WTC11 (cell line): ENCODE measurements at regions not wholly inside any gene's neighbourhood (a gene's known extent, or its start where the extent isn't known, plus 50 kb on each side); places are given as distances from the start of the nearest gene placed in this dataset.

Experiments
- ATAC-seq: fragments of 200-7000 bp; cut with Tn5 transposase; 2 replicates; pipeline ENCODE4 v1.10.0; 2021; ENCODE audit warnings: mild to moderate bottlenecking, moderate library complexity
- CTCF ChIA-PET: fragments of 300-600 bp; sonication (Branson Sonifier 250); formaldehyde crosslinking; loops from one replicate; lab custom pipeline; 2021; ENCODE audit warnings: antibody characterized with exemption; lab: Charles Lee
- POLR2A ChIA-PET: fragments of 350-600 bp; sonication (Branson Sonifier 250); formaldehyde crosslinking; loops from one replicate; lab custom pipeline; 2021; ENCODE audit warnings: antibody characterized with exemption; lab: Charles Lee
- DNase-seq: peaks from one replicate; pipeline ENCODE4 v3.0.0; 2021; ENCODE audit warnings: low spot score
- H3K27ac Mint-ChIP-seq: 2 replicates; pipeline ENCODE4 v1.8.0; 2021; ENCODE audit warnings: mixed read lengths
- H3K27me3 Mint-ChIP-seq: 2 replicates; pipeline ENCODE4 v1.8.0; 2021; ENCODE audit warnings: low read depth, mild to moderate bottlenecking, moderate library complexity, mixed read lengths
- H3K36me3 Mint-ChIP-seq: 2 replicates; pipeline ENCODE4 v1.8.0; 2021; ENCODE audit warnings: mixed read lengths
- H3K4me1 Mint-ChIP-seq: 2 replicates; pipeline ENCODE4 v1.8.0; 2022; ENCODE audit warnings: mixed read lengths
- H3K4me3 Mint-ChIP-seq: 2 replicates; pipeline ENCODE4 v1.8.0; 2021; ENCODE audit warnings: mild to moderate bottlenecking, moderate library complexity, mixed read lengths
- H3K9me3 Mint-ChIP-seq: 2 replicates; pipeline ENCODE4 v1.8.0; 2021; ENCODE audit warnings: mixed read lengths
- ATF6 ChIP-seq: sonication (generic); formaldehyde crosslinking; IDR thresholded peaks from 2 replicates; pipeline ENCODE4 v1.8.1; 2023; ENCODE audit warnings: mild to moderate bottlenecking, missing genetic modification reagents
- E2F4 ChIP-seq: sonication (generic); formaldehyde crosslinking; IDR thresholded peaks from 2 replicates; pipeline ENCODE4 v1.8.1; 2022; ENCODE audit warnings: low read depth, mild to moderate bottlenecking, moderate library complexity, missing genetic modification reagents, borderline replicate concordance
- E2F5 ChIP-seq: sonication (generic); formaldehyde crosslinking; IDR thresholded peaks from 2 replicates; pipeline ENCODE4 v1.8.1; 2022; ENCODE audit warnings: mild to moderate bottlenecking, moderate library complexity, missing genetic modification reagents
- JAZF1 ChIP-seq: fragments of 250-450 bp; sonication (Bioruptor Pico); IDR thresholded peaks from 2 replicates; pipeline ENCODE4 v1.9.0; 2021; ENCODE audit warnings: moderate library complexity, mild to moderate bottlenecking, inconsistent platforms
- MYBL2 ChIP-seq: sonication (generic); formaldehyde crosslinking; IDR thresholded peaks from 2 replicates; pipeline ENCODE4 v1.8.1; 2023; ENCODE audit warnings: mild to moderate bottlenecking, moderate library complexity, missing genetic modification reagents
- OVOL2 ChIP-seq: fragments of 250-450 bp; sonication (Bioruptor Pico); IDR thresholded peaks from 2 replicates; pipeline ENCODE4 v1.9.0; 2021; ENCODE audit warnings: mild to moderate bottlenecking, borderline replicate concordance
- PRRX2 ChIP-seq: fragments of 250-450 bp; sonication (Bioruptor Pico); IDR thresholded peaks from 2 replicates; pipeline ENCODE4 v1.8.0; 2021; ENCODE audit warnings: mild to moderate bottlenecking
- RORB ChIP-seq: fragments of 250-450 bp; sonication (Bioruptor Pico); IDR thresholded peaks from 2 replicates; pipeline ENCODE4 v1.9.0; 2021; ENCODE audit warnings: mild to moderate bottlenecking
- TP53 ChIP-seq: sonication (generic); formaldehyde crosslinking; IDR thresholded peaks from 2 replicates; pipeline ENCODE4 v1.8.1; 2023; ENCODE audit warnings: mild to moderate bottlenecking, missing genetic modification reagents
- ZMAT4 ChIP-seq: fragments of 250-450 bp; sonication (Bioruptor Pico); IDR thresholded peaks from 2 replicates; pipeline ENCODE4 v1.9.0; 2021; ENCODE audit warnings: mild to moderate bottlenecking
- ZNF121 ChIP-seq: sonication (generic); formaldehyde crosslinking; IDR thresholded peaks from 2 replicates; pipeline ENCODE4 v1.8.0; 2023; ENCODE audit warnings: missing genetic modification reagents
- ZNF138 ChIP-seq: sonication (generic); formaldehyde crosslinking; conservative IDR thresholded peaks from 2 replicates; pipeline ENCODE4 v1.8.1; 2022; ENCODE audit warnings: mild to moderate bottlenecking, moderate library complexity, missing genetic modification reagents
- ZNF219 ChIP-seq: sonication (generic); formaldehyde crosslinking; IDR thresholded peaks from 2 replicates; pipeline ENCODE4 v1.8.0; 2023; ENCODE audit warnings: missing genetic modification reagents, mild to moderate bottlenecking, borderline replicate concordance
- ZNF281 ChIP-seq: sonication (generic); formaldehyde crosslinking; IDR thresholded peaks from 2 replicates; pipeline ENCODE4 v1.8.0; 2023; ENCODE audit warnings: mild to moderate bottlenecking, missing genetic modification reagents
- ZNF396 ChIP-seq: fragments of 250-450 bp; sonication (Bioruptor Pico); IDR thresholded peaks from 2 replicates; pipeline ENCODE4 v1.8.0; 2021; ENCODE audit warnings: mild to moderate bottlenecking, moderate library complexity, borderline replicate concordance
- TF ChIP-seq, protein P1 (sequence below): sonication (generic); formaldehyde crosslinking; IDR thresholded peaks from 2 replicates; pipeline ENCODE4 v1.8.0; 2022; ENCODE audit warnings: mild to moderate bottlenecking, missing genetic modification reagents
- TF ChIP-seq, protein P2 (sequence below): sonication (generic); formaldehyde crosslinking; IDR thresholded peaks from 2 replicates; pipeline ENCODE4 v1.8.1; 2023; ENCODE audit warnings: mild to moderate bottlenecking, missing genetic modification reagents, moderate library complexity
- TF ChIP-seq, protein P3 (sequence below): fragments of 250-450 bp; sonication (Bioruptor Pico); IDR thresholded peaks from 2 replicates; pipeline ENCODE4 v1.9.0; 2021; ENCODE audit warnings: moderate library complexity, mild to moderate bottlenecking, inconsistent platforms, borderline replicate concordance
- TF ChIP-seq, protein P4 (sequence below): sonication (generic); formaldehyde crosslinking; IDR thresholded peaks from 2 replicates; pipeline ENCODE4 v1.8.0; 2023; ENCODE audit warnings: missing genetic modification reagents, mild to moderate bottlenecking, borderline replicate concordance

GRCh38 chr4:79227860-79228259, 98.0 kb downstream of the NAA11 start (continued):
- TF ChIP-seq, protein P1, sequence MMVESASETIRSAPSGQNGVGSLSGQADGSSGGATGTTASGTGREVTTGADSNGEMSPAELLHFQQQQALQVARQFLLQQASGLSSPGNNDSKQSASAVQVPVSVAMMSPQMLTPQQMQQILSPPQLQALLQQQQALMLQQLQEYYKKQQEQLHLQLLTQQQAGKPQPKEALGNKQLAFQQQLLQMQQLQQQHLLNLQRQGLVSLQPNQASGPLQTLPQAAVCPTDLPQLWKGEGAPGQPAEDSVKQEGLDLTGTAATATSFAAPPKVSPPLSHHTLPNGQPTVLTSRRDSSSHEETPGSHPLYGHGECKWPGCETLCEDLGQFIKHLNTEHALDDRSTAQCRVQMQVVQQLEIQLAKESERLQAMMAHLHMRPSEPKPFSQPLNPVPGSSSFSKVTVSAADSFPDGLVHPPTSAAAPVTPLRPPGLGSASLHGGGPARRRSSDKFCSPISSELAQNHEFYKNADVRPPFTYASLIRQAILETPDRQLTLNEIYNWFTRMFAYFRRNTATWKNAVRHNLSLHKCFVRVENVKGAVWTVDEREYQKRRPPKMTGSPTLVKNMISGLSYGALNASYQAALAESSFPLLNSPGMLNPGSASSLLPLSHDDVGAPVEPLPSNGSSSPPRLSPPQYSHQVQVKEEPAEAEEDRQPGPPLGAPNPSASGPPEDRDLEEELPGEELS (CRISPR knock-in tag), result no peak

DNA sequence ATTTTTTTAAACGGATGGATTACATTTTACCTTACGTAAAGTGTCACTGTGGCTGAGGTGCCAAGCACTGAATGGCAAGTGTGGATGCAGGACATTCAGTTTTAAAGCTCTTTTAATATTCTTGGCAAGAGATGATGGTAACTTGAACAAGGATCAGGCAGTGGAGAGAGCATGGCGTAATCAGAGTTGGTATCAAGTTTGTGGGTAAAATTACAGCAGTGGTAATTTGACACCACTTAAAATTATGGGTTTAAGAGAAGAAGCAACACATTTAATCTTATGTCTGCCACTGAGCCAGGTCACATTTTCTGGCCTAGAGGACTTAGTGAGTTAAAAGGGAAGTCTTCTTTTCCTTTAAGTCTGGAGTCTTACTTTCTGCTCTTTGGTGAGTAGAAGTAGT, 100.5 kb downstream of the NAA11 start:
- CTCF ChIA-PET, result no interaction called here
- Mint-ChIP-seq H3K4me1 (peaks cover 3% of the 10 kb centered on the region; the same call in 1 of the 2 replicates), H3K9me3 (peaks cover 15% of the 10 kb centered on the region), H3K36me3 (no peaks in the 10 kb centered on the region), H3K27me3 (no peaks in the 10 kb centered on the region), H3K27ac (no peak overlapping the region), H3K4me3 (no peak overlapping the region)
- TF ChIP-seq ATF6 (CRISPR knock-in tag), result no peak
- no peak for TF ChIP-seq E2F4
- TF ChIP-seq ZNF281 (CRISPR knock-in tag), result no peak
- no peak for TF ChIP-seq ZNF121 (CRISPR knock-in tag)
- no peak for TF ChIP-seq E2F5 (CRISPR knock-in tag)
- no peak for TF ChIP-seq TP53
- no peak for TF ChIP-seq MYBL2 (CRISPR knock-in tag)
- no peak for TF ChIP-seq OVOL2
- ATAC-seq (no peak), DNase-seq (no peak)
- POLR2A ChIA-PET, result no interaction called here

DNA sequence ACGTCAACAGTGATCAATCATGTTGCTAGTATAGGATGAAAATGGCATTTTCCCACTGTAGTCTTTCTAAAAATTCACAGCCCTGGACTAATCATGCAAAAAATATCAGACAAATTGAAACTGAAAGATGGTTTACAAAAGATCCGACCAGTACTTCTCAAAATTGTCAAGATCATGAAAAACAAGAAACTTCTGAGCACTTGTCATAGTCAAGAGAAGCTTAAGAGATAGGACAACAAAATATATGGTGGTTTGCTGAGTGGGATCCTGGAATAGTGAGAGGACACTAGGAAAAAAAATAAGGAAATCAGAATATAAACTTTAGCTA, 101.1 kb downstream of the NAA11 start:
- Mint-ChIP-seq H3K27me3 (no peaks in the 10 kb centered on the region), H3K9me3 (peaks cover 15% of the 10 kb centered on the region), H3K4me3 (no peak overlapping the region), H3K4me1 (peaks cover 3% of the 10 kb centered on the region; the same call in 1 of the 2 replicates), H3K27ac (no peak overlapping the region), H3K36me3 (no peaks in the 10 kb centered on the region)
- ChIA-PET CTCF (no interaction called here), POLR2A (no interaction called here)
- no peak for ATAC-seq
- DNase-seq, result no peak
- TF ChIP-seq ZNF138 (CRISPR knock-in tag), result no peak
- TF ChIP-seq ZNF219 (CRISPR knock-in tag), result no peak
- no peak for TF ChIP-seq PRRX2 (CRISPR knock-in tag)
- no peak for TF ChIP-seq RORB (CRISPR knock-in tag)
- TF ChIP-seq, protein P2, sequence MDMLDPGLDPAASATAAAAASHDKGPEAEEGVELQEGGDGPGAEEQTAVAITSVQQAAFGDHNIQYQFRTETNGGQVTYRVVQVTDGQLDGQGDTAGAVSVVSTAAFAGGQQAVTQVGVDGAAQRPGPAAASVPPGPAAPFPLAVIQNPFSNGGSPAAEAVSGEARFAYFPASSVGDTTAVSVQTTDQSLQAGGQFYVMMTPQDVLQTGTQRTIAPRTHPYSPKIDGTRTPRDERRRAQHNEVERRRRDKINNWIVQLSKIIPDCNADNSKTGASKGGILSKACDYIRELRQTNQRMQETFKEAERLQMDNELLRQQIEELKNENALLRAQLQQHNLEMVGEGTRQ, result no peak
- no peak for TF ChIP-seq JAZF1
- TF ChIP-seq, protein P3, sequence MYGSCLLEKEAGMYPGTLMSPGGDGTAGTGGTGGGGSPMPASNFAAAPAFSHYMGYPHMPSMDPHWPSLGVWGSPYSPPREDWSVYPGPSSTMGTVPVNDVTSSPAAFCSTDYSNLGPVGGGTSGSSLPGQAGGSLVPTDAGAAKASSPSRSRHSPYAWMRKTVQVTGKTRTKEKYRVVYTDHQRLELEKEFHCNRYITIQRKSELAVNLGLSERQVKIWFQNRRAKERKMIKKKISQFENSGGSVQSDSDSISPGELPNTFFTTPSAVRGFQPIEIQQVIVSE (CRISPR knock-in tag), result no peak
- TF ChIP-seq ZMAT4 (CRISPR knock-in tag), result no peak
- TF ChIP-seq ZNF396, result no peak
- TF ChIP-seq, protein P4, sequence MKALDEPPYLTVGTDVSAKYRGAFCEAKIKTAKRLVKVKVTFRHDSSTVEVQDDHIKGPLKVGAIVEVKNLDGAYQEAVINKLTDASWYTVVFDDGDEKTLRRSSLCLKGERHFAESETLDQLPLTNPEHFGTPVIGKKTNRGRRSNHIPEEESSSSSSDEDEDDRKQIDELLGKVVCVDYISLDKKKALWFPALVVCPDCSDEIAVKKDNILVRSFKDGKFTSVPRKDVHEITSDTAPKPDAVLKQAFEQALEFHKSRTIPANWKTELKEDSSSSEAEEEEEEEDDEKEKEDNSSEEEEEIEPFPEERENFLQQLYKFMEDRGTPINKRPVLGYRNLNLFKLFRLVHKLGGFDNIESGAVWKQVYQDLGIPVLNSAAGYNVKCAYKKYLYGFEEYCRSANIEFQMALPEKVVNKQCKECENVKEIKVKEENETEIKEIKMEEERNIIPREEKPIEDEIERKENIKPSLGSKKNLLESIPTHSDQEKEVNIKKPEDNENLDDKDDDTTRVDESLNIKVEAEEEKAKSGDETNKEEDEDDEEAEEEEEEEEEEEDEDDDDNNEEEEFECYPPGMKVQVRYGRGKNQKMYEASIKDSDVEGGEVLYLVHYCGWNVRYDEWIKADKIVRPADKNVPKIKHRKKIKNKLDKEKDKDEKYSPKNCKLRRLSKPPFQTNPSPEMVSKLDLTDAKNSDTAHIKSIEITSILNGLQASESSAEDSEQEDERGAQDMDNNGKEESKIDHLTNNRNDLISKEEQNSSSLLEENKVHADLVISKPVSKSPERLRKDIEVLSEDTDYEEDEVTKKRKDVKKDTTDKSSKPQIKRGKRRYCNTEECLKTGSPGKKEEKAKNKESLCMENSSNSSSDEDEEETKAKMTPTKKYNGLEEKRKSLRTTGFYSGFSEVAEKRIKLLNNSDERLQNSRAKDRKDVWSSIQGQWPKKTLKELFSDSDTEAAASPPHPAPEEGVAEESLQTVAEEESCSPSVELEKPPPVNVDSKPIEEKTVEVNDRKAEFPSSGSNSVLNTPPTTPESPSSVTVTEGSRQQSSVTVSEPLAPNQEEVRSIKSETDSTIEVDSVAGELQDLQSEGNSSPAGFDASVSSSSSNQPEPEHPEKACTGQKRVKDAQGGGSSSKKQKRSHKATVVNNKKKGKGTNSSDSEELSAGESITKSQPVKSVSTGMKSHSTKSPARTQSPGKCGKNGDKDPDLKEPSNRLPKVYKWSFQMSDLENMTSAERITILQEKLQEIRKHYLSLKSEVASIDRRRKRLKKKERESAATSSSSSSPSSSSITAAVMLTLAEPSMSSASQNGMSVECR, result no peak
